Smooth muscle cell (in vitro differentiated cells): ENCODE measurements at regions not wholly inside any gene's neighbourhood (a gene's known extent, or its start where the extent isn't known, plus 50 kb on each side); places are given as distances from the start of the nearest gene placed in this dataset.

Experiments
- DNase-seq: peaks from one replicate; lab custom pipeline; 2025; ENCODE audit not compliant: unreplicated experiment; lab: John Stamatoyannopoulos, UW
- H2AFZ ChIP-seq: fragments of 200-600 bp; sonication (generic); 2 replicates; pipeline ENCODE4 v1.6.0; 2016; ENCODE audit warnings: antibody characterized with exemption, low read depth, mild to moderate bottlenecking
- H3F3A ChIP-seq: fragments of 200-600 bp; sonication (generic); 2 replicates; pipeline ENCODE4 v1.6.0; 2017; ENCODE audit warnings: antibody characterized with exemption, low read depth
- H3K27ac ChIP-seq: fragments of 200-600 bp; sonication (generic); 2 replicates; pipeline ENCODE4 v1.5.1; 2016; ENCODE audit warnings: low read depth, mild to moderate bottlenecking
- H3K27me3 ChIP-seq: fragments of 200-600 bp; sonication (generic); 2 replicates; pipeline ENCODE4 v1.6.1; 2016; ENCODE audit warnings: low read depth, mild to moderate bottlenecking
- H3K36me3 ChIP-seq: fragments of 200-600 bp; sonication (generic); 2 replicates; pipeline ENCODE4 v1.5.1; 2016; ENCODE audit warnings: low read depth
- H3K4me1 ChIP-seq: fragments of 200-600 bp; sonication (generic); 2 replicates; pipeline ENCODE4 v1.5.1; 2016; ENCODE audit warnings: low read depth
- H3K4me2 ChIP-seq: fragments of 200-600 bp; sonication (generic); 2 replicates; pipeline ENCODE4 v1.6.0; 2016; ENCODE audit warnings: mild to moderate bottlenecking
- H3K4me3 ChIP-seq: fragments of 200-600 bp; sonication (generic); 2 replicates; pipeline ENCODE4 v1.5.1; 2016; ENCODE audit warnings: mild to moderate bottlenecking
- H3K79me2 ChIP-seq: fragments of 200-600 bp; sonication (generic); 2 replicates; pipeline ENCODE4 v1.6.0; 2016; ENCODE audit warnings: low read depth, mild to moderate bottlenecking
- H3K9ac ChIP-seq: fragments of 200-600 bp; sonication (generic); 2 replicates; pipeline ENCODE4 v1.6.0; 2016; ENCODE audit warnings: low read depth
- H3K9me3 ChIP-seq: fragments of 200-600 bp; sonication (generic); replicated peaks from 2 replicates; pipeline ENCODE4 v1.5.1; 2016; ENCODE audit warnings: low read depth
- H4K20me1 ChIP-seq: fragments of 200-600 bp; sonication (generic); 2 replicates; pipeline ENCODE4 v1.6.0; 2016; ENCODE audit warnings: low read depth
- CTCF ChIP-seq: fragments of 200-600 bp; sonication (generic); IDR thresholded peaks from 2 replicates; pipeline ENCODE4 v1.5.1; 2017; ENCODE audit warnings: borderline replicate concordance, mild to moderate bottlenecking, antibody characterized with exemption; ENCODE audit not compliant: insufficient read depth, poor library complexity, severe bottlenecking
- whole genome bisulfite sequencing: methylation state at CpG from one replicate; pipeline ENCODE4 v1.1.7; 2016; ENCODE audit warnings: low lambda C conversion rate; 5-methylcytosine and 5-hydroxymethylcytosine counted together

DNA sequence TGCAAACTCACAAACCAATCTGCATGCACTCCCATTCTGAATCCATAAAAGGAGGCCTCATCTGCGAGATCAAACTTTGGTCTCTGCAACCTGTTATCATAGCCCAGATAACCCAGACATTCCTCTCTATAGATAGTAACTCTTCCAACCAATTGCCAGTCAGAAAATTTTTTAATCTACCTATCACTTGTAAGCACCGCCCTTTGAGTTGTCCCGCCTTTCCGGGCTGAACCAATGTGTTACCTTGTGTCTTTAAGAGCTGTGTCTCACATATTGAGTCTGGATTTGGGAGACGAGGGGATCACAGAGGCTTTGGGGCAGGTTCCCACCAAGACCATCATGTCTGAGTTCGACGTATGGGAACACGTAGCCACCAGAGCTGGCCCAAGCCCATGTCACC is 91.1 kb upstream of the PPP1R26 start:
- Histone ChIP-seq H3K4me3 (no peak overlapping the region), H3K27ac (no peak overlapping the region), H4K20me1 (no peaks in the 10 kb centered on the region), H3K36me3 (no peaks in the 10 kb centered on the region), H3K9me3 (no peaks in the 10 kb centered on the region), H2AFZ (no peak overlapping the region), H3K4me1 (no peaks in the 10 kb centered on the region), H3F3A (no peaks in the 10 kb centered on the region), H3K79me2 (no peaks in the 10 kb centered on the region), H3K9ac (no peak overlapping the region), H3K4me2 (no peak overlapping the region), H3K27me3 (no peaks in the 10 kb centered on the region)
- WGBS = 92% methylated on average over 8 of the region's 8 CpGs
- no peak for TF ChIP-seq CTCF
- no peak for DNase-seq

DNA sequence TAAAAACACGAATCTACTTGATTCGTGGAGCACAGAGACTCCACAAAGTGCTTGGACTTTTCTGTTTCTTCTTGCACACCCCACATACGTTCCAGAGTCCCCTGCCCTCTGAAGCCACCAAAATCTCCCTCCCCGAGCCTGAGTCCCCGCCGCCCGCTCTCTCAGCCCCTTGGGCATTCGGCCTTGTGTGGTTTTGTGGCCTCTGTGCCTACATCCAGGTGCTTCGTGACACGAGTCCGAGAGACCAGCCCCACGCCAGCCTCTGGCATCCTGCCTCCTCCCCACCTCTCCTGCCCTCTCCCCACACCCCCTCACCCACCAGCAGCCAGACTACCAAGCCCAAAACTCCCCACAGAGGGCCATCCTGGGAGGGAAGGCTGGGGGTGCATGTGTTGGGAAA is 87.8 kb upstream of the PPP1R26 start:
- Histone ChIP-seq H3K36me3 (no peaks in the 10 kb centered on the region), H3K79me2 (no peaks in the 10 kb centered on the region), H3K9me3 (no peaks in the 10 kb centered on the region), H4K20me1 (no peaks in the 10 kb centered on the region), H3F3A (no peaks in the 10 kb centered on the region), H3K4me3 (no peak overlapping the region), H2AFZ (no peak overlapping the region), H3K4me2 (no peak overlapping the region), H3K9ac (no peak overlapping the region), H3K4me1 (no peaks in the 10 kb centered on the region), H3K27me3 (no peaks in the 10 kb centered on the region), H3K27ac (no peak overlapping the region)
- DNase-seq = no peak
- TF ChIP-seq CTCF = no peak
- WGBS = 78% methylated on average over 4 of the region's 12 CpGs

GRCh38 chr9:135392511-135392910 is 87.1 kb upstream of the PPP1R26 start:
- Histone ChIP-seq H3K9ac (no peak overlapping the region), H3K27me3 (no peaks in the 10 kb centered on the region), H3K4me2 (no peak overlapping the region), H2AFZ (no peak overlapping the region), H3K36me3 (no peaks in the 10 kb centered on the region), H3K9me3 (no peaks in the 10 kb centered on the region), H3K4me1 (no peaks in the 10 kb centered on the region), H3F3A (no peaks in the 10 kb centered on the region), H3K27ac (no peak overlapping the region), H3K79me2 (no peaks in the 10 kb centered on the region), H4K20me1 (no peaks in the 10 kb centered on the region), H3K4me3 (no peak overlapping the region)
- WGBS = 61% methylated on average over 9 of the region's 9 CpGs
- no peak for DNase-seq
- no peak for TF ChIP-seq CTCF

GRCh38 chr9:135394131-135394530 is 85.5 kb upstream of the PPP1R26 start:
- no peak for TF ChIP-seq CTCF
- WGBS = 93% methylated on average over 7 of the region's 7 CpGs
- no peaks in the 10 kb centered on the region for H3K9me3 ChIP-seq
- H3K4me1 ChIP-seq = no peaks in the 10 kb centered on the region
- no peak overlapping the region for H3K4me3 ChIP-seq
- H2AFZ ChIP-seq = no peak overlapping the region
- H3K27ac ChIP-seq = no peak overlapping the region
- no peak overlapping the region for H3K9ac ChIP-seq
- no peak for DNase-seq
- no peaks in the 10 kb centered on the region for H3K36me3 ChIP-seq
- H4K20me1 ChIP-seq = no peaks in the 10 kb centered on the region
- H3K4me2 ChIP-seq = no peak overlapping the region
- H3K79me2 ChIP-seq = no peaks in the 10 kb centered on the region
- no peaks in the 10 kb centered on the region for H3F3A ChIP-seq
- no peaks in the 10 kb centered on the region for H3K27me3 ChIP-seq
